RKO (cell line): ENCODE measurements at regions not wholly inside any gene's neighbourhood (a gene's known extent, or its start where the extent isn't known, plus 50 kb on each side); places are given as distances from the start of the nearest gene placed in this dataset.
"Not testable (repeated sequence)": the region's sequence is repeated elsewhere in the genome, so short reads cannot be mapped to it uniquely, and the experiment has no call there.

Source experiments
- DNase-seq: peaks from one replicate; pipeline ENCODE4 v3.0.0-alpha.2; 2016; ENCODE audit warnings: low spot score

- no peak for DNase-seq
Measured at GRCh38 chr14:85325134-85326017, 204.6 kb upstream of the FLRT2 start.

GRCh38 chr14:85332401-85332800, 197.5 kb upstream of the FLRT2 start:
- DNase-seq = no peak

- DNase-seq = no peak
Measured at GRCh38 chr14:85333313-85333712, 196.6 kb upstream of the FLRT2 start.

DNA sequence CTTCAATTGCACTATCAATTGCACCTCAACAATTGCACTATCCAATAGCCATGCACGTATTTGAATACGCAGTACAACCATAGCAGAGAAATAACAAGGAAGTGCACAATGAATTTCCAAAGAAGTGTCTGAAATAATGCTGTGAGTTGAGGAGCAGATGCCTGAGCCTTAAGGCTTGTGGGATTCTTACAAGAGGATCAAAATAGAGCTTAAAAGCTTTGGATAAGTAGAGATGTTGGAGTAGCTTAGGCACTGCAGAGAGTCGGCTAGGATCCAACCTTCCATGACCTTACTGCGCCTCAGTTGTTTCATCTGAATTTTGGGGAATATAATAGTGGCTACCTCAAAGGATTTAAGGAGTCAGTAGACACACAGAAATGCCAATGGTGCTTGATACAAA, 196.1 kb upstream of the FLRT2 start:
- DNase-seq = no peak

GRCh38 chr14:85334316-85334715, 195.6 kb upstream of the FLRT2 start:
- no peak for DNase-seq

DNA sequence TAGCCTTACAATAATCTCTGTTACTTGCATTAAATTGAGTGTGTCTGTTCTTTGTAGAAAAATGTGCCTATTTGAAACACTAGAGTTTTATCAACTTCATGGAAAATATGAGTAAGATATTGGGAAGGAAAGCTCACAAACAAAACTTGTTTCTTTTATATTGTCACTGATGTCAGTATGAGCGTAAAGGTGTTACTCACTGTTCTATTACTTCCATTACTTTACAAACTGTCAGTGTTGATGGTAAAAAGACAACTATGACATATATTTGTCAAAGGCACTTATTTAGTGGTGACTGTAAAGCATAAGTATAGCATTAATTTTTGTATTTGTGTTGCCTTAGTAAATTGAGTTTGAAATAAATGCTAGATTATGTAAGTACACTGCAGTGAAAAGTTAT, 193.7 kb upstream of the FLRT2 start:
- no peak for DNase-seq

- no peak for DNase-seq
Measured at GRCh38 chr14:85336817-85337216, 193.1 kb upstream of the FLRT2 start.

DNA sequence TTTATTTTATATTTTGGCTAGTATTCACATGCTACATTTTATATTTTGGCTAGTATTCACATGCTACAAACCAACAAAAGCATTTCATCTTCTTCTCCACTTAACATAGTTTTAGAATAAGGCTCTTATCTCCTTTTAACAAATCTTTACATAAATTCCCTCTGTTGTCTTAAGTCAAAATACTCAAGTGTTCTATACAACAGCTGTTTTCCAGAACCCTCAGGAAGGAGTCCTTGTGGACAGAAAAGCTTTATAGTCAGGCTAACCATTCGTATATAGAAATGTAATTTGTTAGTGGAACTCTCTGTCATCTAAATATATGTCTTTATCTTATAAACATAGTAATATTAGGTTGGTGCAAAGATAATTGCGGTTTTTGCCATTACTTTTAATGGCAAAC, 191.0 kb upstream of the FLRT2 start:
- DNase-seq = no peak

DNA sequence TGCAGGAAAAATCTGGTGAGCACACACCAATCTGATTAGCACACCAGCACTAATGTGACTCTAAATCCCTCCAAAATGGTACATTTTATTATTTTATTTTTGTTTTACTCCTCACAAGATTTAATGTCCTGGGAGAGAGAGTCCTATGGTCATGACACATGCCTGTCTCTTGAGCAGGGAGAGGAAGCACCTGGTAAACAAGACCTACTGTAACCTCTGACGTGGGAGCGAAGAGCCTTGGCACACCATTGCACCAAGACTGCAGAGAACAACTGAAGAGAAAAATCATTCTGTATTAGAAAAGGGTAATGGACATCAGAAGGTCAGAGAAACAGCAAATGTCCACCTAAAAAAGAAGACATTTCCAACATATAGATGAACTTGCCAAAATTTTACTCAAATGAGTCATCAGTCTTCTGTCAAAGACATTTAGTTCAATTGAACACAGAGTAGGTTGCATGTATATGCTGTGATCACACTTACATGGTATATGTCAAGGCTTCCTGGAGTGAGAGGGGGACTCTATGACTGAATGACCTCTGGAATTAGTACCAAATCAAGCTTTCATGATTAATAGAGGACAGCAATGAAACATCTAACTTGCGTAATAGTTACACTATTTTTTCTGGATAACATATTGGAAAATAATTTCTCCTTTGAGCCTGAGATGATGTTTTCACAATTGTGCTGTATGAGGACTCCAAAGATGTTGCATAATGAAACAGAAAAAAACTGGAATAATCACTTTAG, 186.9 kb upstream of the FLRT2 start:
- DNase-seq = no peak

DNA sequence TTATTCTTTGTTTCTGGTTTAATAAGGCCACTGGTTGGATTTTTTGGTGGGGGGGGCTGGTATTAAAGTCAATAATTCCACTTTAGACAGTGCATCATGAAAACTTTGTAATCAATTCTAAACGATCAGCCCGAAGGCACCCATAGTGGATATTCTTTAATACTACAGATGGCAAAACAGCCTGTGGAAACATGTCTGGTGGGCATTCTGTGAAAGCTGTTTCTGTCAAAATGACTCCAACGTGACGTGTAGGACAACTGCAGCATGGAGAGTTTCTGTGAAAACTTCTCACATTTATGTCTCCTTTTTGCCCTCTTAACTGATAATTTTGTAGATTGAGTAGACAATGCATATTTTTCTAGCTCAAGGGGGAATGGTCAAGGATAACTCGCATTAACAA, 185.8 kb upstream of the FLRT2 start:
- no peak for DNase-seq

- DNase-seq = no peak
Measured at GRCh38 chr14:85344847-85345570, 184.9 kb upstream of the FLRT2 start.

GRCh38 chr14:85350667-85351066, 179.3 kb upstream of the FLRT2 start:
- no peak for DNase-seq

- DNase-seq = not testable (repeated sequence)
Measured at GRCh38 chr14:85352588-85352987, 177.4 kb upstream of the FLRT2 start.

GRCh38 chr14:85357120-85357519, 172.8 kb upstream of the FLRT2 start:
- DNase-seq = no peak

GRCh38 chr14:85358136-85358785, 171.7 kb upstream of the FLRT2 start:
- DNase-seq = no peak

GRCh38 chr14:85359505-85359904, 170.4 kb upstream of the FLRT2 start:
- DNase-seq = no peak

- DNase-seq = no peak
Measured at GRCh38 chr14:85363358-85363757, 166.6 kb upstream of the FLRT2 start.

DNA sequence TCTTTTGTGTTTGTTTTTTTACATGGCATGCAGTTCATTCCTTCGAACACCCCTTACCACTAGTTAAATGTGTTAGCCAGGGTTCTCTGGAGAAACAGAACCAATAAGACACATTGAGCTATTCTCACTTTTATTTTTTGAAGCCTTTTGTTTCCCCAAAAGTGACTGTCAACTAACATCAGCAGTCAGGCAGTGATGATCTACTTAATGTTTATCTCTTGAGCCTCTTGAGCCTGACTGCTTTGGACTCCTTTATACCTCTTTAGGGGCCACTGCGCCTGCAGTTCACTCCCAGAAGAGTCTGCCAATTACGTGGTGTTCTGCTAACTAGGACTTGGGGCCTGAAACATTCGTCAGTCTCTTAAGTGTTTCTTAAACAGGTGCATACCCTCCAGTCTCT, 163.7 kb upstream of the FLRT2 start:
- no peak for DNase-seq

DNA sequence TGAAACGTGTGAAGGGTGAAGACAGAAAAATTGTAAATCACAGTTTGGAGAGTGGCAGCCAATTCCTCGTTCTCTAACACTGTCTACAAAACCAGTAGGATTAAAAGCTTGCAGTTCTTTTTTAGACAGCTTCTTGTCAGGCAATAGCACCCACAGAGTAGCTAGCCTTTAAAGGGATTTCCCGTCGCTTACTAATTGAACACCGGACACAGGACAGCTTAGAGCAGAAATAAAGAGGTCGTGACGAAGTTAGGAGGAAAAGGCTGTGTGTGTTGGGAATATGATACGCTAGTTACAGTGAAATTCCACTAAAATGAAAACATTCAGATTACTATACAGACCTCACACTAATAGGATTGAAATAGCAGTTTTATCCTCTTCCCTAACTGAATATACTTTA, 149.1 kb upstream of the FLRT2 start:
- DNase-seq = no peak

GRCh38 chr14:85382341-85382740, 147.6 kb upstream of the FLRT2 start:
- DNase-seq = no peak

GRCh38 chr14:85387181-85387580, 142.8 kb upstream of the FLRT2 start:
- no peak for DNase-seq

GRCh38 chr14:85390236-85390635, 139.7 kb upstream of the FLRT2 start:
- no peak for DNase-seq
